T-helper 1 cell treated with Interleukin-12 subunit alpha and Interleukin-12 subunit beta and Interleukin-4 antibody, amounts not matched to agents 30 μg/mL and 1 μg/mL, for 36 hours (primary cell): ENCODE measurements at regions not wholly inside any gene's neighbourhood (a gene's known extent, or its start where the extent isn't known, plus 50 kb on each side); places are given as distances from the start of the nearest gene placed in this dataset.

Source experiments
- H3K27ac Mint-ChIP-seq: one replicate; pipeline ENCODE4 v1.8.0; 2021; ENCODE audit warnings: mild to moderate bottlenecking, mixed read lengths
- H3K27me3 Mint-ChIP-seq: one replicate; pipeline ENCODE4 v1.8.0; 2021; ENCODE audit warnings: low read depth, mixed read lengths
- H3K36me3 Mint-ChIP-seq: one replicate; pipeline ENCODE4 v1.8.0; 2021; ENCODE audit warnings: low read depth, mixed read lengths
- H3K4me1 Mint-ChIP-seq: one replicate; pipeline ENCODE4 v1.8.0; 2021; ENCODE audit warnings: low read depth, mixed read lengths
- H3K4me3 Mint-ChIP-seq: one replicate; pipeline ENCODE4 v1.8.0; 2021; ENCODE audit warnings: mild to moderate bottlenecking, moderate library complexity, mixed read lengths
- H3K9me3 Mint-ChIP-seq: one replicate; pipeline ENCODE4 v1.8.0; 2021; ENCODE audit warnings: mixed read lengths

- no peaks in the 10 kb centered on the region for H3K36me3 Mint-ChIP-seq
- peaks cover 18% of the 10 kb centered on the region for H3K27me3 Mint-ChIP-seq
- no peak overlapping the region for H3K4me3 Mint-ChIP-seq
- no peaks in the 10 kb centered on the region for H3K9me3 Mint-ChIP-seq
- no peaks in the 10 kb centered on the region for H3K4me1 Mint-ChIP-seq
- no peak overlapping the region for H3K27ac Mint-ChIP-seq
These were observed 64.3 kb downstream of the DMRTA2 start for GRCh38 chr1:50358962-50359361.

GRCh38 chr1:50357186-50357585 is 66.1 kb downstream of the DMRTA2 start:
- Mint-ChIP-seq H3K27me3 (peaks cover 12% of the 10 kb centered on the region), H3K9me3 (no peaks in the 10 kb centered on the region), H3K4me1 (no peaks in the 10 kb centered on the region), H3K36me3 (no peaks in the 10 kb centered on the region), H3K4me3 (no peak overlapping the region), H3K27ac (no peak overlapping the region)

GRCh38 chr1:50354813-50355212 is 68.4 kb downstream of the DMRTA2 start:
- no peaks in the 10 kb centered on the region for H3K36me3 Mint-ChIP-seq
- H3K27me3 Mint-ChIP-seq = peaks cover 5% of the 10 kb centered on the region
- no peak overlapping the region for H3K4me3 Mint-ChIP-seq
- H3K4me1 Mint-ChIP-seq = no peaks in the 10 kb centered on the region
- no peaks in the 10 kb centered on the region for H3K9me3 Mint-ChIP-seq
- no peak overlapping the region for H3K27ac Mint-ChIP-seq

GRCh38 chr1:50352428-50352827 is 70.8 kb downstream of the DMRTA2 start:
- Mint-ChIP-seq H3K9me3 (no peaks in the 10 kb centered on the region), H3K27ac (no peak overlapping the region), H3K27me3 (peaks cover 5% of the 10 kb centered on the region), H3K4me1 (no peaks in the 10 kb centered on the region), H3K4me3 (no peak overlapping the region), H3K36me3 (no peaks in the 10 kb centered on the region)

GRCh38 chr1:50350868-50351267 is 72.4 kb downstream of the DMRTA2 start:
- Mint-ChIP-seq H3K27me3 (peaks cover 5% of the 10 kb centered on the region), H3K9me3 (no peaks in the 10 kb centered on the region), H3K27ac (no peak overlapping the region), H3K4me1 (no peaks in the 10 kb centered on the region), H3K4me3 (no peak overlapping the region), H3K36me3 (no peaks in the 10 kb centered on the region)

- Mint-ChIP-seq H3K36me3 (no peaks in the 10 kb centered on the region), H3K27ac (no peak overlapping the region), H3K27me3 (peaks cover 1% of the 10 kb centered on the region), H3K4me1 (no peaks in the 10 kb centered on the region), H3K4me3 (no peak overlapping the region), H3K9me3 (no peaks in the 10 kb centered on the region)
These were observed 72.8 kb downstream of the DMRTA2 start for GRCh38 chr1:50350421-50350820.

GRCh38 chr1:50349242-50349565 is 74.0 kb downstream of the DMRTA2 start:
- no peaks in the 10 kb centered on the region for H3K9me3 Mint-ChIP-seq
- H3K36me3 Mint-ChIP-seq = no peaks in the 10 kb centered on the region
- H3K4me3 Mint-ChIP-seq = no peak overlapping the region
- no peaks in the 10 kb centered on the region for H3K27me3 Mint-ChIP-seq
- no peak overlapping the region for H3K27ac Mint-ChIP-seq
- H3K4me1 Mint-ChIP-seq = no peaks in the 10 kb centered on the region

GRCh38 chr1:50348449-50349241 is 74.6 kb downstream of the DMRTA2 start:
- Mint-ChIP-seq H3K27me3 (no peaks in the 10 kb centered on the region), H3K36me3 (no peaks in the 10 kb centered on the region), H3K27ac (no peak overlapping the region), H3K9me3 (no peaks in the 10 kb centered on the region), H3K4me1 (no peaks in the 10 kb centered on the region), H3K4me3 (no peak overlapping the region)

- H3K36me3 Mint-ChIP-seq = no peaks in the 10 kb centered on the region
- H3K27me3 Mint-ChIP-seq = peaks cover under 1% of the 10 kb centered on the region
- no peaks in the 10 kb centered on the region for H3K9me3 Mint-ChIP-seq
- no peak overlapping the region for H3K27ac Mint-ChIP-seq
- H3K4me1 Mint-ChIP-seq = no peaks in the 10 kb centered on the region
- no peak overlapping the region for H3K4me3 Mint-ChIP-seq
These were observed 75.3 kb downstream of the DMRTA2 start for GRCh38 chr1:50347933-50348332.

- no peak overlapping the region for H3K27ac Mint-ChIP-seq
- H3K4me1 Mint-ChIP-seq = no peaks in the 10 kb centered on the region
- no peaks in the 10 kb centered on the region for H3K9me3 Mint-ChIP-seq
These were observed 76.6 kb downstream of the DMRTA2 start for GRCh38 chr1:50346621-50347020.

GRCh38 chr1:50343323-50343722 is 79.9 kb downstream of the DMRTA2 start:
- Mint-ChIP-seq H3K36me3 (no peaks in the 10 kb centered on the region), H3K4me1 (no peaks in the 10 kb centered on the region), H3K27me3 (peaks cover 10% of the 10 kb centered on the region), H3K9me3 (no peaks in the 10 kb centered on the region), H3K27ac (no peak overlapping the region), H3K4me3 (no peak overlapping the region)

More at GRCh38 chr1:50346621-50347020, 76.6 kb downstream of the DMRTA2 start:
- no peaks in the 10 kb centered on the region for H3K36me3 Mint-ChIP-seq
- no peak overlapping the region for H3K4me3 Mint-ChIP-seq
- H3K27me3 Mint-ChIP-seq = peaks cover 6% of the 10 kb centered on the region

- Mint-ChIP-seq H3K27ac (no peak overlapping the region), H3K27me3 (peaks cover 15% of the 10 kb centered on the region), H3K4me1 (no peaks in the 10 kb centered on the region), H3K36me3 (no peaks in the 10 kb centered on the region), H3K9me3 (no peaks in the 10 kb centered on the region), H3K4me3 (no peak overlapping the region)
These were observed 80.7 kb downstream of the DMRTA2 start for GRCh38 chr1:50342525-50342924.

GRCh38 chr1:50335036-50335435 is 88.2 kb downstream of the DMRTA2 start:
- no peak overlapping the region for H3K27ac Mint-ChIP-seq
- H3K4me3 Mint-ChIP-seq = no peak overlapping the region
- no peaks in the 10 kb centered on the region for H3K4me1 Mint-ChIP-seq
- peaks cover 40% of the 10 kb centered on the region for H3K27me3 Mint-ChIP-seq
- H3K36me3 Mint-ChIP-seq = no peaks in the 10 kb centered on the region
- H3K9me3 Mint-ChIP-seq = no peaks in the 10 kb centered on the region

GRCh38 chr1:50333595-50333974 is 89.7 kb downstream of the DMRTA2 start:
- Mint-ChIP-seq H3K9me3 (no peaks in the 10 kb centered on the region), H3K4me1 (no peaks in the 10 kb centered on the region), H3K27ac (no peak overlapping the region), H3K36me3 (no peaks in the 10 kb centered on the region), H3K27me3 (peaks cover 40% of the 10 kb centered on the region), H3K4me3 (no peak overlapping the region)

GRCh38 chr1:50332941-50333594 is 90.2 kb downstream of the DMRTA2 start:
- Mint-ChIP-seq H3K27ac (no peak overlapping the region), H3K27me3 (peaks cover 38% of the 10 kb centered on the region), H3K4me3 (peak overlapping the region; percentile 43), H3K4me1 (no peaks in the 10 kb centered on the region), H3K36me3 (no peaks in the 10 kb centered on the region), H3K9me3 (no peaks in the 10 kb centered on the region)
